ENCODE measurements at regions not wholly inside any gene's neighbourhood (a gene's known extent, or its start where the extent isn't known, plus 50 kb on each side); places are given as distances from the start of the nearest gene placed in this dataset.

GRCh38 chr14:22131749-22132476 lies 457.1 kb downstream of the DAD1 start:
- TF ChIP-seq SIN3A (IDR thresholded peaks at IDR 0.05; ENCODE audit: low read depth) (no peak), POLR2A (IDR thresholded peaks at IDR 0.05; ENCODE audit: borderline replicate concordance, extremely low read depth, insufficient read depth, insufficient read length) (no peak), ZNF274 (IDR thresholded peaks at IDR 0.05; ENCODE audit: low read depth, low read length) (no peak), CTCF (IDR thresholded peaks at IDR 0.05 in 2 of 3, conservative IDR thresholded peaks at IDR 0.05 in 1 of 3; ENCODE audit: borderline replicate concordance in 1 of 3, insufficient read depth in 1 of 3, low read depth in 2 of 3, low read length in 2 of 3) (peak in 2 of 3 experiments; percentile 71 to 76; a peak in 4 of 6 replicates), EZH2 (IDR thresholded peaks at IDR 0.05) (no peak), TCF7L2 (IDR thresholded peaks at IDR 0.05; ENCODE audit: borderline replicate concordance, extremely low read depth, insufficient read depth, insufficient read length) (no peak)
- TF ChIP-seq, protein P1, sequence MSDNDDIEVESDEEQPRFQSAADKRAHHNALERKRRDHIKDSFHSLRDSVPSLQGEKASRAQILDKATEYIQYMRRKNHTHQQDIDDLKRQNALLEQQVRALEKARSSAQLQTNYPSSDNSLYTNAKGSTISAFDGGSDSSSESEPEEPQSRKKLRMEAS (IDR thresholded peaks at IDR 0.05), result no peak
